ENCODE measurements at regions not wholly inside any gene's neighbourhood (a gene's known extent, or its start where the extent isn't known, plus 50 kb on each side); places are given as distances from the start of the nearest gene placed in this dataset.

GRCh38 chr5:112069329-112069728 is 312.3 kb upstream of the NREP start:
- no peak overlapping the region for H2BK20ac ChIP-seq (ENCODE audit: low read depth, low read length)
- H3K4me1 ChIP-seq (ENCODE audit: control insufficient read depth, insufficient read depth, low read length) = no peaks in the 10 kb centered on the region
- no peaks in the 10 kb centered on the region for H3K79me1 ChIP-seq (ENCODE audit: low read depth in 1 of 2, low read length in 2 of 2)
- no peak overlapping the region for H2AK5ac ChIP-seq (ENCODE audit: low read depth, low read length)
- H3K27ac ChIP-seq (ENCODE audit: insufficient read depth, low read length) = no peak overlapping the region
- no peak overlapping the region for H4K91ac ChIP-seq (ENCODE audit: insufficient read depth, low read depth, low read length)
- H3K4me2 ChIP-seq (ENCODE audit: low read depth, low read length) = no peak overlapping the region
- no peak overlapping the region for H4K5ac ChIP-seq (ENCODE audit: low read depth, low read length)
- intact Hi-C loops (cut with micrococcal nuclease) (no loop called here), dilution Hi-C loops (cut with HindIII; ENCODE audit: low sequenced_read_pairs, unreplicated experiment) (no loop called here), in situ Hi-C loops (cut with MboI; ENCODE audit: low sequenced_read_pairs) (no loop called here)
- CTCF ChIA-PET = no interaction called here
- no peak overlapping the region for H2AK9ac ChIP-seq (replicated peaks; ENCODE audit: low read depth, low read length, poor library complexity)
- no peak overlapping the region for H3K18ac ChIP-seq (ENCODE audit: low read depth, low read length)
- no peak overlapping the region for H3K9ac ChIP-seq (ENCODE audit: low read depth, low read length)
- ATAC-seq (ENCODE audit: low read depth) (no peak), DNase-seq (no peak)
- POLR2A ChIA-PET (ENCODE audit: unreplicated experiment) = no interaction called here
- H3K56ac ChIP-seq (ENCODE audit: extremely low read depth, insufficient read depth, low read length) = no peak overlapping the region
- no peak overlapping the region for H3K4me3 ChIP-seq (ENCODE audit: insufficient read depth, low read depth, low read length)
- H3K9me3 ChIP-seq (ENCODE audit: control insufficient read depth, insufficient read depth, low read length) = no peaks in the 10 kb centered on the region
- H4K8ac ChIP-seq (ENCODE audit: low read depth in 2 of 2, low read length in 2 of 2) = no peak overlapping the region
- no peaks in the 10 kb centered on the region for H3K27me3 ChIP-seq (ENCODE audit: control insufficient read depth, insufficient read depth, low read length)
- H3K14ac ChIP-seq (replicated peaks; ENCODE audit: low read depth, low read length) = no peak overlapping the region
- no peak overlapping the region for H2AFZ ChIP-seq (replicated peaks; ENCODE audit: low read length, poor library complexity)
- H2BK15ac ChIP-seq (ENCODE audit: low read depth, low read length) = no peak overlapping the region
- no peaks in the 10 kb centered on the region for H3K36me3 ChIP-seq (ENCODE audit: control insufficient read depth, insufficient read depth, low read length)
- no peaks in the 10 kb centered on the region for H4K20me1 ChIP-seq (ENCODE audit: insufficient read depth, low read length)
- H3K23ac ChIP-seq (ENCODE audit: low read depth, low read length) = no peak overlapping the region
- H3K9me1 ChIP-seq (ENCODE audit: insufficient read depth, low read length) = no peaks in the 10 kb centered on the region
- H3K4ac ChIP-seq (ENCODE audit: low read depth, low read length) = no peak overlapping the region
- no CpG with 5 or more reads among the region's 3 CpGs for WGBS, 2 experiments (ENCODE audit: extremely low coverage in 2 of 2, insufficient read length in 1 of 2)
- H2BK120ac ChIP-seq (ENCODE audit: low read depth, low read length) = no peak overlapping the region
- H2BK5ac ChIP-seq (ENCODE audit: low read depth, low read length, poor library complexity, severe bottlenecking) = no peak overlapping the region
- no TSS peak for BruUV-seq (replicated peaks)
- TF ChIP-seq MAFK (IDR thresholded peaks at IDR 0.05; ENCODE audit: low read depth, low read length) = peak; percentile 85
- TF ChIP-seq USF2 (IDR thresholded peaks at IDR 0.05; ENCODE audit: low read depth, low read length) = no peak
